ENCODE measurements at regions not wholly inside any gene's neighbourhood (a gene's known extent, or its start where the extent isn't known, plus 50 kb on each side); places are given as distances from the start of the nearest gene placed in this dataset.

- TF ChIP-seq, protein P1, sequence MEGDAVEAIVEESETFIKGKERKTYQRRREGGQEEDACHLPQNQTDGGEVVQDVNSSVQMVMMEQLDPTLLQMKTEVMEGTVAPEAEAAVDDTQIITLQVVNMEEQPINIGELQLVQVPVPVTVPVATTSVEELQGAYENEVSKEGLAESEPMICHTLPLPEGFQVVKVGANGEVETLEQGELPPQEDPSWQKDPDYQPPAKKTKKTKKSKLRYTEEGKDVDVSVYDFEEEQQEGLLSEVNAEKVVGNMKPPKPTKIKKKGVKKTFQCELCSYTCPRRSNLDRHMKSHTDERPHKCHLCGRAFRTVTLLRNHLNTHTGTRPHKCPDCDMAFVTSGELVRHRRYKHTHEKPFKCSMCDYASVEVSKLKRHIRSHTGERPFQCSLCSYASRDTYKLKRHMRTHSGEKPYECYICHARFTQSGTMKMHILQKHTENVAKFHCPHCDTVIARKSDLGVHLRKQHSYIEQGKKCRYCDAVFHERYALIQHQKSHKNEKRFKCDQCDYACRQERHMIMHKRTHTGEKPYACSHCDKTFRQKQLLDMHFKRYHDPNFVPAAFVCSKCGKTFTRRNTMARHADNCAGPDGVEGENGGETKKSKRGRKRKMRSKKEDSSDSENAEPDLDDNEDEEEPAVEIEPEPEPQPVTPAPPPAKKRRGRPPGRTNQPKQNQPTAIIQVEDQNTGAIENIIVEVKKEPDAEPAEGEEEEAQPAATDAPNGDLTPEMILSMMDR (IDR thresholded peaks at IDR 0.05 in 4 of 5, conservative IDR thresholded peaks at IDR 0.05 in 1 of 5) = no peak
- TF ChIP-seq POLR2A (IDR thresholded peaks at IDR 0.05) = no peak
Measured at GRCh38 chr10:121167534-121168243, 316.5 kb downstream of the WDR11 start.

All from gastrocnemius medialis (tissue), 4 donors.